ENCODE measurements at regions not wholly inside any gene's neighbourhood (a gene's known extent, or its start where the extent isn't known, plus 50 kb on each side); places are given as distances from the start of the nearest gene placed in this dataset.

DNA sequence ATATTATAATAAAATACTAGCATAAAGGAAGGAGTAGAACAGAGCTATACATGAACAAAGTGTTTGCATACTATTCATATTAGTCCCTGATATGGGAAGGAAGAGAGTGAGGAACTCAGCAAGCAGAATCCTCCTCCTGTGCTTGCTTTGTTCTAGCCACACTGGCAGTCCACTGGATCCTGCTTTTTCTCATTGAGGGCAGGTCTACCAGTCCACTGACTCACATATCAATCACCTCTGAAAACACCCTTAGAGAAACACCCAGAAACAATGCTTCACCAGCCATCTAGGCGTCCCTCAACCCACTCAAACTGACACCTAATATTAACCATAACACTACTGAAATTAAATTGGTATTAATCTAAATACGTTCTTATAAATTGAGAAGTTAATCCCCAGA, 1861.7 kb upstream of the SEL1L start:
- H3K4me2 ChIP-seq, result no peak overlapping the region
- no peaks in the 10 kb centered on the region for H3K4me1 ChIP-seq (ENCODE audit: low read depth, poor library complexity, severe bottlenecking)
- no peak overlapping the region for H3K4me3 ChIP-seq (IDR thresholded peaks at IDR 0.05; ENCODE audit: insufficient read depth, low read depth, low read length)
- no peaks in the 10 kb centered on the region for H3K27me3 ChIP-seq (ENCODE audit: insufficient read depth, low read depth)
- no peaks in the 10 kb centered on the region for H4K20me1 ChIP-seq (ENCODE audit: insufficient read depth)
- no peak overlapping the region for H3K27ac ChIP-seq
- no peak overlapping the region for H3K9ac ChIP-seq
- H3K79me2 ChIP-seq (ENCODE audit: insufficient read depth, low read depth), result no peaks in the 10 kb centered on the region
- TF ChIP-seq, protein P1, sequence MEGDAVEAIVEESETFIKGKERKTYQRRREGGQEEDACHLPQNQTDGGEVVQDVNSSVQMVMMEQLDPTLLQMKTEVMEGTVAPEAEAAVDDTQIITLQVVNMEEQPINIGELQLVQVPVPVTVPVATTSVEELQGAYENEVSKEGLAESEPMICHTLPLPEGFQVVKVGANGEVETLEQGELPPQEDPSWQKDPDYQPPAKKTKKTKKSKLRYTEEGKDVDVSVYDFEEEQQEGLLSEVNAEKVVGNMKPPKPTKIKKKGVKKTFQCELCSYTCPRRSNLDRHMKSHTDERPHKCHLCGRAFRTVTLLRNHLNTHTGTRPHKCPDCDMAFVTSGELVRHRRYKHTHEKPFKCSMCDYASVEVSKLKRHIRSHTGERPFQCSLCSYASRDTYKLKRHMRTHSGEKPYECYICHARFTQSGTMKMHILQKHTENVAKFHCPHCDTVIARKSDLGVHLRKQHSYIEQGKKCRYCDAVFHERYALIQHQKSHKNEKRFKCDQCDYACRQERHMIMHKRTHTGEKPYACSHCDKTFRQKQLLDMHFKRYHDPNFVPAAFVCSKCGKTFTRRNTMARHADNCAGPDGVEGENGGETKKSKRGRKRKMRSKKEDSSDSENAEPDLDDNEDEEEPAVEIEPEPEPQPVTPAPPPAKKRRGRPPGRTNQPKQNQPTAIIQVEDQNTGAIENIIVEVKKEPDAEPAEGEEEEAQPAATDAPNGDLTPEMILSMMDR (conservative IDR thresholded peaks at IDR 0.05; ENCODE audit: low read depth, low read length), result no peak
- no peak overlapping the region for H2AFZ ChIP-seq (ENCODE audit: low read depth)
- H3K36me3 ChIP-seq (ENCODE audit: insufficient read depth), result no peaks in the 10 kb centered on the region

GRCh38 chr14:83416476-83416875, 1882.8 kb upstream of the SEL1L start:
- Histone ChIP-seq H3K4me1 (ENCODE audit: low read depth, poor library complexity, severe bottlenecking) (no peaks in the 10 kb centered on the region), H3K9ac (no peak overlapping the region), H4K20me1 (ENCODE audit: insufficient read depth) (no peaks in the 10 kb centered on the region), H3K4me2 (no peak overlapping the region), H3K36me3 (ENCODE audit: insufficient read depth) (no peaks in the 10 kb centered on the region), H3K4me3 (IDR thresholded peaks at IDR 0.05; ENCODE audit: insufficient read depth, low read depth, low read length) (no peak overlapping the region), H3K27ac (no peak overlapping the region), H3K79me2 (ENCODE audit: insufficient read depth, low read depth) (no peaks in the 10 kb centered on the region), H3K27me3 (ENCODE audit: insufficient read depth, low read depth) (no peaks in the 10 kb centered on the region), H2AFZ (ENCODE audit: low read depth) (no peak overlapping the region)
- TF ChIP-seq, protein P1 (conservative IDR thresholded peaks at IDR 0.05; ENCODE audit: low read depth, low read length), result no peak

GRCh38 chr14:83419420-83419819, 1885.8 kb upstream of the SEL1L start:
- Histone ChIP-seq H3K4me1 (ENCODE audit: low read depth, poor library complexity, severe bottlenecking) (no peaks in the 10 kb centered on the region), H3K27ac (no peak overlapping the region), H3K36me3 (ENCODE audit: insufficient read depth) (no peaks in the 10 kb centered on the region), H3K9ac (no peak overlapping the region), H3K27me3 (ENCODE audit: insufficient read depth, low read depth) (no peaks in the 10 kb centered on the region), H3K79me2 (ENCODE audit: insufficient read depth, low read depth) (no peaks in the 10 kb centered on the region), H2AFZ (ENCODE audit: low read depth) (no peak overlapping the region), H3K4me2 (no peak overlapping the region), H4K20me1 (ENCODE audit: insufficient read depth) (no peaks in the 10 kb centered on the region), H3K4me3 (IDR thresholded peaks at IDR 0.05; ENCODE audit: insufficient read depth, low read depth, low read length) (no peak overlapping the region)
- TF ChIP-seq, protein P1 (conservative IDR thresholded peaks at IDR 0.05; ENCODE audit: low read depth, low read length), result no peak

GRCh38 chr14:83421711-83422110, 1888.1 kb upstream of the SEL1L start:
- no peak overlapping the region for H3K27ac ChIP-seq
- H3K4me3 ChIP-seq (IDR thresholded peaks at IDR 0.05; ENCODE audit: insufficient read depth, low read depth, low read length), result no peak overlapping the region
- TF ChIP-seq, protein P1 (conservative IDR thresholded peaks at IDR 0.05; ENCODE audit: low read depth, low read length), result no peak
- no peaks in the 10 kb centered on the region for H4K20me1 ChIP-seq (ENCODE audit: insufficient read depth)
- H2AFZ ChIP-seq (ENCODE audit: low read depth), result no peak overlapping the region
- H3K27me3 ChIP-seq (ENCODE audit: insufficient read depth, low read depth), result no peaks in the 10 kb centered on the region
- H3K36me3 ChIP-seq (ENCODE audit: insufficient read depth), result no peaks in the 10 kb centered on the region
- H3K79me2 ChIP-seq (ENCODE audit: insufficient read depth, low read depth), result no peaks in the 10 kb centered on the region
- H3K9ac ChIP-seq, result no peak overlapping the region
- no peak overlapping the region for H3K4me2 ChIP-seq
- no peaks in the 10 kb centered on the region for H3K4me1 ChIP-seq (ENCODE audit: low read depth, poor library complexity, severe bottlenecking)
